COR-L47 (cell line): ENCODE measurements at regions not wholly inside any gene's neighbourhood (a gene's known extent, or its start where the extent isn't known, plus 50 kb on each side); places are given as distances from the start of the nearest gene placed in this dataset.

Source experiments
- DNase-seq: peaks from one replicate; lab custom pipeline; 2025; lab: John Stamatoyannopoulos, UW

DNA sequence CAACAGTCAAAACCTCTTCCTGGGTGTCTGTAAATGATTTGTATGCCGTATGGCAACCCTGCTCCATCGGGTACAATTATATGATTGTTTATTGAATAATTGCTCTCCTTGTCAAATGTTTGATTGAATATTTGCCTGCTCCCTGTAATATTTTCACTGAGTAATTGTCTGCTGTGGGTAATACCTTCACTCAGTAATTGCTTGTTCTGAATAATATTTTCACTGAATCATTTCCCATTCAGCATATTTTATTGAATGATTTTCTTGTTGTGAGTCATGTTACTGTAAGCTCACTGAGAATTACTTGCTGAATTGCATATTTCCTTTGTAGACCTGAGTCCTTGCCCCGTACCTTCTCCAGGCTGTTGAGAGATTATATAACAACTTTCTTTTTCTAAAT, 535.2 kb downstream of the METTL4 start:
- DNase-seq: no peak

DNA sequence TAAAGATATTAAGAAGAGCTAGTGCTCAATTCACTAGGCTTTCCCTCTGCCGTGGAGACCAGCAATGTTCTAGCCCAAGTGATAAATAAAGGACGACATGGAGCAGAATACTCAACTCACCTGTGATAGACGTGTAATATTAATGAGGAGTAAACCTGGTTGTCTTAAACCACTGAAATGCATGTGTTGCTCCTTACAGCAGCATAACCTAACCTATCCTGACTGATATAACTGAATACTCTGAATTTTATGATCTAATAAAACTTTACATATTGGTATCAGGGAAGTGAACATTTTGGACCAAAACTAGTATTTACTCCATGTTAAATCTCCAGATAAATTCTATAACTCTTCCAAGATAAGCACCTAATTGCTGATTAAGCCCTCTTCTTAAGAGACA, 531.0 kb downstream of the METTL4 start:
- DNase-seq: no peak

DNA sequence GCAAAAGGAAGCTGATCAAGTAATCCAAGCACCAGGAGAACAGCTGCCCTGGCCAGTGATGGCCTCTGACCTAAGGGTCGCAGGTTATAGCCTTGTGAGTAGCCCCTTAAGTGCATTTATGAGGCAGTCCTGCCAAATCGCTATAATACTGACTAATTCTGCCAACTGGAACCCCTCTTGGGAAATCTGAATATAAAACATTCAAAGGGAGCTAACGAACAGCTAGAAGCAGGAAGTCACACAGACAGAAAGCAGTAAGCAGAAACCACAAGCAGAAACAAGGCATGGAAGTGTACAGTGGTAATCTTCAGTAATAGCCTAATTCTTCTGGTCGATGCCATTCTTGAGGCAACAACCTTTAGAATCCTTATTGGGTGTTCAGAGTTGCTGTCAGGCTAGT, 521.3 kb downstream of the METTL4 start:
- no peak for DNase-seq

DNA sequence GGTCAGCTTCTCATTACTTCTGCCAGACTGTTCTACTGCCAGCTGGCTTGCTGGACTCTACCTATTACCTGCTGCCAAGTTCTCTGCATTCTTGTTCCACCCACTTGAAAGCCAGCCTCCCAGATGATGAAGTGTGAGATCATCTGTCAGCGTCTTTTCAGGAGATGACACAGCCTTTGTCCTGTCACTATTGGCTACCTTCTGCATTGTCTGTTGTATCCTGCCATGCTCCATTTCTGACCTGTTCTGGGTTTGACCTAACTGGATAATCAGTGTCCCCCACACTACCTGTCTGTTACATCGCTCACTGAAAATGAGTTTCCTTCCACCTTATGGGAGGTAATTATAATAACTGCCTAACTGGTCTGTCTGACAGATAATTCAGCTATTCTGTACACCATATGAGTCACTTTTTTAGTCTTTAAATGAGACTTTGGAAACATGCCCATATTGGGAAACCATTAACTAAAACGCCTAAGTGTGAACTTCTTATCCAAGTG, 520.6 kb downstream of the METTL4 start:
- no peak for DNase-seq

DNA sequence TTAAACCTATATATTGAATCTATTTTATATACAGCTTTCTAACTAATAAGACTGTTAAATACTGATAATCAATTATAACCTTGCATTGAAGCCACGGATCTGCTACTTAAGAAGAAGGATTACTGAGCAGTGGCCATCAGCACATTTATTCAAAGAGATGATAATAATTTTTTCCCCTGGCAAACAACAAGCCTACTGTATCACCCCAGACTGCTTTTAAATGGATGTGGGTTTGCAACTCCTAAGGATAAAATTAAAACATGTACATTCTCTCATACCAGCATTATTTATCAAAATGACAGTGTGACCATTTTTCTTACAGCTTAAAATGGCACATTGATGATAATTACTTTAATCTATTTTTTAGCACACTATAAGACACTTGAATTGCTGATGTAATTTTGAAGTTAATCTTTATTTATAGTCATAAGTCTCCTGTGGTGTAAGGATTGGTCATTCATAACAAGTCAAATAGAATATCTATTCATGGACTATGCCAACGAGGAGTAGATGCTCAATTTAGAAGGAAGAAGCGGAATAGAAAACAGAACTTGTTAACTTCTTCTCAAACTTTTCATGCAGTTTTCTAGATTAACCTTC, 517.7 kb downstream of the METTL4 start:
- DNase-seq: no peak

DNA sequence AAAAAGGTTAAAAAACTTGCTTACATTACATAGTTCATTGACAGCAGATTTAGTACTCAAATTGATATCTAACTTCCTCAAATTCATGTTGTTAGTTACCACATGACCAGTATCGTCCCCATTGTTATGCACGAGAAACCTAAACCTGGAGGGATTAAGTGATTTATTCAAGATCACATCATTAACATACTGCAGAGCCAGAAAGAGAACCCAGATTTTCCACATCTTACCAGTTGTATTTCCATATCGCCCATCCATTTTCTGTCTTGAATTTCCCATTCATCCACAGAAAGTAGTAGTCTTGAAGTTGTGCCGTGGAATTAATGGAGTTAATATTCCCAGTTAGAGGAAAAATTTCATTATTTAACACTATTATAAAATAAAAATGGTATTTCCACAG, 512.0 kb downstream of the METTL4 start:
- no peak for DNase-seq

DNA sequence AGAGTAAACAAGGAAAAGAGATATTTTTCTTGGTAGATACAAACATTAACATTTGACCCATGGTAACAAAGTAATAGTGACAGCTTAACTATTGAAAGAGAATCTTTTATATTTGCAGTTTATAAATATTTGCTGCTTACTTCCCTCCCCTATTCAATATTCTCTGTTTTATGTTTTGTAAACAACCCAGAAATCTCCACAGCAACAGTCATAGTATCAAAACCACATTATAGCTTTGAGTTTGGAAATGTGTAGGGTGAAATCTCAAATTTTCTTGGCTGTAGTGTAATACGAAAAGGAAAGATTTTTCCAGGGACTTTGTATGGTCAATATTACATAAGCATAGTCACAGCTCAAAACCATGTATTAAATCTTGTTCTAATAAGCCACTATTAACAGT, 511.2 kb downstream of the METTL4 start:
- peak; percentile 41 for DNase-seq

DNA sequence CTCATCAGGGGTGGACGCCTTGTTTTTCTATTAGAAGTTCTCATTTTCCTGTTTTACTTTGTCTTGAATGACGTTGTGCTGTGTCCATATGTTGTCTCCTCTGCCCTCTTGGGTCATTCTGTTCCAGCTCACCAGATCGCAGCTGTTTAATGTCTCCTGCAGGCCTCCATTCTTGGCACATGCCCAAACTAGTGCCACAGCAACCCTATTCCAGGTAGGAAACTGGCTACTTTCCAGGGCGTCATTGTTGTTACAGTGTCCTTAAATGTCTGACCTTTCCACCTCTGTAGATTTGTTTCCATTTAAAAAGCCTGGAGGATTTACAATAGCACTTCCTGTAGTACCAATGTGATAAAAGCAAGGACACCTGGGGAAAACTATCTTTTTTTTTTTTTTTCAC, 500.7 kb downstream of the METTL4 start:
- peak; percentile 100 for DNase-seq

DNA sequence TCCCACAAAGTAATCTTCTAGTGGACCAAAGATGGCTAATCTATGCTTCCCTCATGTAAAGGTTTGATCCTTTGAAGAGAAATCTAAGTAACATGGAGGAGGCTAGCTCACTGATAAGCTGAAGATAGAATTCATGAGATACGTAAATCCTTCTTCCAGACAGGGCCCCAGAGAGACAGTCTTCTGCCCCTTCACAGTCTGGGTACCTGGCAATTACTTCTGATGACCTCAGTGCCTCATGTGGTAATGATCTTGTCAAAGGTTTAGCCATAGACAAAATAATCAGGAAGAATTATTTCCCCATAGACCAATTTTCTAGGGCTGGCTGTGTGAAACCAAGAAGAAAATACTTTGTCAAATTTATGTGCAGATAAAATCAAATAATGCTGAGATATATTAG, 495.8 kb downstream of the METTL4 start:
- DNase-seq: no peak

DNA sequence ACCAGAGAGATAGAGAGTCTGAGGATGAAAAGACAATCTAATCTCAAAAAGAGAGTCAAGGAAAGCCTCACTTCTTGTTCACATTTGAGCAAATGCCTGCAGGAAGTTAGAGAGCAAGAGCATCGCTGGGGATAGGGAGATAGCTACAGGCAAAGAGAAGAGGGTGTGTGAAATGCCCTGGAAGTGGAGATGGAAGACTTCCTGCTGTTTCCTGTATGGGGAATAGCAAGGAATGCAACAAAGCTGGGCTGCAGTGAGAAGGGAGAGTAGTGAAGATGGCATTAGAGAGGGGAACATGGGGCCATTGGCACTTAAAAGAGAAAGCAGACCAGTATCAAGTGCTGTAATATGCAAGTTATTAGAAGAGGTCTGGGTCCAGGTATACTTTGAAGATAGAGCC, 488.6 kb downstream of the METTL4 start:
- DNase-seq: no peak

DNA sequence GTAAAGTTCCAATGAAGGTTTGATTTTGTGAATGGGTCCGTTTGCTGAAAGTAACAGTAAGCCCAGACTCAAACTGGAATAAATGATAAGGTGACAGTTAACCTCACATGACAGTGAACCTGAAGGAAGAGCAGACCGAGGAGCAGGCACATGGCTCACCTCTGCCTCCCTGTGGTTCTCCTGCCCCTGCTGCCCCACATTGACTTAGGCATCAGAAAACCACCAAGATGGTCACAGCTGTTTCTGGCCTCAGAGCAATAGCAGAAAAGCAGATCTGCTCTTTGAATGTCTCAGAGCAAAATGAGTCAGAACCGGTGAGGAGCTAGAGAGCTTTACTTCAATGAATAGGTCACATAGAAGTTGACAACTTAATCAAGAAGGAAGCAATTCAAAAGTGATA, 487.6 kb downstream of the METTL4 start:
- peak; percentile 5 for DNase-seq

DNA sequence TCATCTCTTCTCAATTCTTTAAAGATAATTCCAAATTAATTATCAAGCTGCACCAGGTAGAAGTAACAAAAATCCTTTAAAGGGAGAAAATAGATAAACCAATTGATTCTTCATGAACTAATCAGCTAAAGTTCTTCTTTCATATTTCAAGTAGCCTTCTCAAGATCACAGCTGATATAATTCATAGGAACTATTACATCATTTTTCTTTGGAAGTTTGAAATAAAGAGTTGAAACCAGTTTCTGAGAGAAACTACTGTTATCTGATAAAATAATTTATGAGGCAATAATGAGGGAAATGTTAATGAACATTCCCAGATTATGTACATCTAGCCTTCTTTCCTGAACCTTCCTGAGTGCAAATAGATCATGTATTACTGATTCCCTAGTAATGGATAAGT, 484.9 kb downstream of the METTL4 start:
- DNase-seq: no peak

DNA sequence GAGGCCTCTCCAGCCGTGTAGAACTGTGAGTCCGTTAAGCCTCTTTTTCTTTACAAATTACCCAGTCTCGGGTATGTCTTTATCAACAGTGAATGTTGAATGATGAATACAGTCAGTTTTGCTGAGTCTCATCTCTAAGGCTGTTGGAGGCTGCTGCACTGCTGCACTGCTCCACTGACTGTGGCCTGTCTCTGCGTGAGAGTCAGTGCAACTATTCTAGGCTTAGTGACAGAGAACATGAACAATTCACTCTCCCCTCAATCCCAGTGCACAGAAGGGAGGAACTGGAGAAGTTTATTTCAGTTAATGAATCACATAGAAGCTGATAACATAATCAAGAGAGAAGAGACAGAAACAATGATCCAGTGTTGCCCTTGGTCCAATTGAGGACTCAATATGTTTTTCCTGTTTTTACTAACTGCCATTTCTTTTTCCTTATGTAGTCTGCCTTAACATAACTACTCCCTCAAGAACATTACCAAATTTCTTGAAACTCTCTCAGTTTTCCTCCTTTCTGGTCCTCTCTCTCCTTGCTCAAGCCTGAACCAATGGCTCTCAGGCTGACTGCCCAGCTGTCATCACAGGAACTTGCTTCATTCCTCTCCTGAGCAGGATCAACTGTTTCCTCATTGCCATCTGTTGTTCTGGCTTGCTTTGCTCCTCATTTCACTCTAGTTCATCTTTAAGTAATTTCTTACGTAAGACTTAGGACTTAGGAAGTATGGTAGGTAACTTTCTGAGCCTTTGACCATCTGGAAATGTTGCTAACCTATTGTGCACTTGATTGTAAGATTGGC, 483.2 kb downstream of the METTL4 start:
- no peak for DNase-seq

DNA sequence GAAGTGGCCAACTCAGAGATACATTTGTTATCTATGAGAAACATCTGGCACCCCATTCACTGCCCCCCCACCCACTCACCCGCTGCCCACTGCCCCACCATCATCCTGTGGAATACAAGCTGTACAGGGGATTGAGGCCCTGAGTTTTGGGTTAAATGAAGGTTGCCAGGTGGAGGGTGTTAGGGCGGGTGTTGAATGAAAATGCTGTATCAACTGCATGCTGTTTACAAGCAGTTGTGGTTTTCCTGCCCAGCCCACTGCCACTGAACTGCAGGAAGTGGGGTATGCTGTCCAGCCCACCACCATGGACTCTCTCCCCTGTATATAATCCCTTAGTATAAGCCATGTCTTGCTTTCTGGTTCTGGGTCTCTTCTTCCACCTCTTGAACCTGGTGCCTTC, 481.9 kb downstream of the METTL4 start:
- DNase-seq: no peak

DNA sequence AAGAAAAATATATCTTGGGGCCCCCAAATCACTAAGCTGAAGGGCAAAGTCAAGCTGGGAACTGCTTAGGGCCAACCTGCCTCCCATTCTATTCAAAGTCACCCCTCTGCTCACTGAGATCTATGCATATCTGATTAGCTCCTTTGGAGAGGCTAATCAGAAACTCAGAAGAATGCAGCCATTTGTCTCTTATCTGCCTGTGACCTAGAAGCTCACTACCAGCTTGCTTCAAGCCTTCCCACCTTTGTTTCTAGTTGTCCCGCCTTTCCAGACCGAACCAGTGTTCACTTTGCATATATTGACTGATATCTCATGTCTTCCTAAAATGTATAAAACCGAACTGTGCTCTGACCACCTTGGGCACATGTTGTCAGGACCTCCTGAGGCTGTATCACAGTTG, 479.4 kb downstream of the METTL4 start:
- DNase-seq: no peak

DNA sequence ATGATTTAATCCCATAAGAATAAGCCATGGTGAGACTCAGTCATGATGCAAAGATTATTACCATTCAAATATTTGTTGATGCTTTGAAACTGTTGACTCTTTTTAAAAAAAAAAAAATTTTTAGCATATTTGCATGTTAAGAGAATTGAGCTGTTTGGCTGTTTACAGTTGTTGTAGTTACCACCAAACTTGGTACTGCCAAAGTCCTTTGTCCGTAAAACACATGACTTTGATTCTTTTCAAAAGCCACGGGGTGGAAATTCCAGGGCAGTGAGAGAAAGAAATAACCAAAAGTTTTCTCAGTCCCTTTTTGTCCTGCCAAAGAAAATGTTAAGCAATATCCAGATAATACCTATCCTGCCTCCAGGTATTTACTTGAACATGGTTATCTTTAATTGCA, 474.8 kb downstream of the METTL4 start:
- no peak for DNase-seq

DNA sequence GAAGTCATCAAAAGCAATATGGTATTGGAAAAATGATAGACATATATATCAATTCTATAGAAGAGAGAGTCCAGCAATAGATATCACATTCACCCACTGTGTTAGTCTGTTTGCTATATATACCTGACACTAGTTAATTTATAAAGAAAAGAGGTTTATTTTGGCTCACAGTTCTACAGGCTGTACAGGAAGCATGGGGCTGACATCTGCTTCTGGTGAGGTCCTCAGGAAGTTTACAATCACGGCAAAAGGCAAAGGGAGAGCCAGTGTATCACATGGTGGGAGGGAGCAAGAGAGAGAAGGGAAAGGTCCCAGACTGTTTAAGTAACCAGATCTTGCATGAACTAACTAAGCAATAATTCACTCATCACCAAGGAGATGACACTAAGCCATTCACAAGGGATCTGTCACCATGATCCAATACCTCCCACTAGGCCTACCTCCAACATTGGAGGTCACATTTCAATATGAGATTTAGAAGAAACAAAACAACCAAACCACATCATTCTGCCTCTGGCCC, 470.6 kb downstream of the METTL4 start:
- no peak for DNase-seq

DNA sequence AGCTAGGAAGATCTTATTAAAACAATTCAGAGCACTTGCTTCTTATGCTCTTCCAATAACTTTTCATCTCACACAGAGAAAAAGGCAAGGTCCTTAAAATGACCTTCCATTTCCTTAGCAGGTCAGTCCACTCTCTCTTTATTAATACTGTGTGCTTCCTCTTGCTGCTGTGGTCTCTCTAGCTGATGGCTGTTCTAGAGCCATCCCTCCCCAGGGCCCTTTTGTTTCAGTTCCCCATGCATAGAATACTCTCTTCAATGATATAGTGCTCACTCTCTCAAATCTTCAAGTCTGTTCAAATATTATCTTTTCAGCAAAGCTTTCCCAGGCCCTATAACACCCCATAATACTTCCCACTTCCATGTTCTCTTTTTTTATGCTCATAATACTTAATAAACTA, 469.3 kb downstream of the METTL4 start:
- DNase-seq: no peak

DNA sequence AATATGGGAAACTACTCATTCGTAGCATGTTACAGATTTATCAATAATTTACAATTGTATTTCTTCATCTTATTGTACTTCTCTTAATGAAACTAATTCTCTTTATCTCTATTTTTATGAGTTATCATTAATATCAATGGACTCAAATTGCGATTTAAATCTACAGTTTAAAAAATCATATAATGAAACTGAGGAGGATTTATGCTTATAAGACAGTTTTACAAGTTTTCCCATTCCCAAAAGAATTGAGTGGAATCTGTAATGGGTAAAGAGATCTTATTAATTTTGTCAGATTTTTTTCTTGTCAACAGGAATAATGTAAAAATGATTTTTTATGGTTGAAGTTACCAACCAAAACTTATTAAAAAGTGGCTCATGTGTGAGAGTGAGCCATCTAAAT, 468.0 kb downstream of the METTL4 start:
- DNase-seq: no peak

DNA sequence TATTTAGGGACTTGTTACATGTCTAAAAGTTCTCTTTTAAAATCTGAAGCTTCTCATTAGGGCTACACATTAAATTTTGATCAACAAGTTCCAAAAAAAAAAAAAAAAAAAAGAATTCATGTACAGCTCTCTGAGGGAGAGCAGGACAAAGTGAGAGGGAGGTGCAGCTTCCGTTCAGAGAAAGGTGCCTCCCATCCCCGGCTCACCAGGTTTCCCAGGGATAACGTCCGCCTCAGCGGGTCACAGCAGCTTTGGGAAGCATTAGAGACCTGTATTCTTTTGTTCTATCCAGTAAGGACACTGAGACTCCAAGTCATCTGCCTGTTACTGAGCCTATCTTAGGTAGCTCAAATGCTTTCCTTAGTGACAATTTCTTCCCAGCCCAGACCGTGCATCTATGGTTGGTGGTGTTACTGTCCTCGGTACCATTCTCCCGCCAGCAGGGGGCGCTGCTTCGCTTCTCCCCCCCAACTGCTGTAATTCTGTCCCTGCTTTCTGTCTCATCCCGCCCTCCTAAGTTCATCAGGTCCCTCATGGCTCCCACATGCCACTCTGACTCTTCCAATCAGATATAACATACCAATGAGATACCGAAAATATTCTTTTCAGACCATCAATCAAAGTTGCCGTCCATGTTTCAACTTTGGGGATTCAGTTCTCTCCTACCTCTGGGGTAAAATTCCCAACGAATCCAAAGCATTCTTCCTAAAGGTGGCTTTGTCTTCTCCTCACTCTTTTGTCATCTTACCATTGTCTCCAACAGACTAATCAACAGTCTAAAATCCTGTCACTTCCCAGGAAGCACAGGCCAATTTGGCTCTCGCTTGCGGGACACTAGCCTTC, 466.5 kb downstream of the METTL4 start:
- DNase-seq: peak; percentile 13

DNA sequence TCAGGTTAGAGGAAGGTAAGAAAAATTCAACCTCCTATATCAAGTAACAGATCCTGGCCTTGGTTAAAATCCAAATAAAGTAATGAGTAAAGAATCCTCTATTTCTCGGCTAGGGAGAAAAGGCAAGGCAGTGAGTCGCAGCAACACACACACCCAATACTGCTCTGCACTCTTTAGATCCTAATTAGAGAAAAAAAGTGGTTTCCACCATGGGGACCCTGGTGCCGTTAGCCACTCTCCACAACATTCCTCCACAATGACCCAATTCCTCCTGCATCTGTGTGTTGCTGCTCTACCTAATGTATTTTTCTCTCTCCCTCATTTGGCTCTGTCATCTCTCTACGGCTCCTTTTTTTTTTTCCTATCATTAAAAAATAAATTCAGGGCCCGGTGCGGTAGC, 462.7 kb downstream of the METTL4 start:
- no peak for DNase-seq

DNA sequence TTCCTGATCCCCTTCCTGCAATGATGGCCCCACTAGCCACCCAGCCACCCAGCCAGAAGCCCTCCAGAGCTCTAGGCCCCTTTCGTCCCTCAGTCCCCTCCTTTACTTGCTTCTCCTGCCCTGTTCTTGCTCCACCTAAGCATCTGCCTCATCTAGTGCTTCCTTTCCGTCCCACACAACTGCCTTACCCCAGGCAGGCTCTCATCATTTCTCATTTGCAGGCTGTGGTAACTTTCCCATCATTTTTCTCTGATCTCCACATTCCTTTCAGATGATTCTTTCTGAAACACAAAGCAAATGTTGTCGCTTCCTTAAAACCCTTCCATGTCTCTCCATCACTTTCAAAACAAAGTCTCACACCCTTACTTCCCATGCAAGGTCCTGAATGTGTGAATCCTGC, 459.8 kb downstream of the METTL4 start:
- no peak for DNase-seq
